Endodermal cell (in vitro differentiated cells): ENCODE measurements at regions not wholly inside any gene's neighbourhood (a gene's known extent, or its start where the extent isn't known, plus 50 kb on each side); places are given as distances from the start of the nearest gene placed in this dataset.

Source experiments
- DNase-seq: peaks from one replicate; pipeline ENCODE4 v3.0.0-alpha.2; 2017
- H3K27ac ChIP-seq: 2 replicates; pipeline ENCODE4 v1.5.1; 2013; ENCODE audit warnings: mild to moderate bottlenecking, low read depth, low read length, moderate library complexity
- H3K27me3 ChIP-seq: 2 replicates; pipeline ENCODE4 v1.6.1; 2013; ENCODE audit warnings: mild to moderate bottlenecking, low read length, moderate library complexity; ENCODE audit not compliant: insufficient read depth, control insufficient read depth, poor library complexity, severe bottlenecking
- H3K36me3 ChIP-seq: 2 replicates; pipeline ENCODE4 v1.7.0; 2013; ENCODE audit warnings: mild to moderate bottlenecking, low read length, moderate library complexity; ENCODE audit not compliant: control insufficient read depth, insufficient read depth
- H3K4me1 ChIP-seq: one replicate; pipeline ENCODE4 v1.7.0; 2013; ENCODE audit warnings: low read length; ENCODE audit not compliant: control insufficient read depth, insufficient read depth
- H3K4me3 ChIP-seq: 2 replicates; pipeline ENCODE4 v1.5.1; 2013; ENCODE audit warnings: mild to moderate bottlenecking, low read length, moderate library complexity
- H3K9ac ChIP-seq: 2 replicates; pipeline ENCODE4 v1.6.1; 2013; ENCODE audit warnings: mild to moderate bottlenecking, low read length, moderate library complexity; ENCODE audit not compliant: poor library complexity, severe bottlenecking; ENCODE audit errors: extremely low read depth
- H3K9me3 ChIP-seq: 2 replicates; pipeline ENCODE4 v1.6.1; 2013; ENCODE audit warnings: mild to moderate bottlenecking, low read length, moderate library complexity; ENCODE audit not compliant: control insufficient read depth
- H3K27ac Mint-ChIP-seq: 2 replicates; pipeline ENCODE4 v1.8.0; 2020; ENCODE audit warnings: mixed read lengths
- H3K27me3 Mint-ChIP-seq: 2 replicates; pipeline ENCODE4 v1.8.0; 2021; ENCODE audit warnings: mild to moderate bottlenecking, mixed read lengths; ENCODE audit not compliant: insufficient read depth
- H3K36me3 Mint-ChIP-seq: 2 replicates; pipeline ENCODE4 v1.8.0; 2020; ENCODE audit warnings: low read depth, mixed read lengths
- H3K4me1 Mint-ChIP-seq: 2 replicates; pipeline ENCODE4 v1.8.0; 2020; ENCODE audit warnings: mixed read lengths
- H3K4me3 Mint-ChIP-seq: 2 replicates; pipeline ENCODE4 v1.8.0; 2020; ENCODE audit warnings: mild to moderate bottlenecking, moderate library complexity, mixed read lengths
- H3K9me3 Mint-ChIP-seq: 2 replicates; pipeline ENCODE4 v1.8.0; 2020; ENCODE audit warnings: mild to moderate bottlenecking, mixed read lengths
- WGBS, 2 experiments: methylation state at CpG; one replicate each; pipeline versions ENCODE4 v1.1.5 to v1.1.7; 2013; ENCODE audit warnings: missing lambda C conversion rate in 2 of 2, mixed read lengths in 1 of 2; ENCODE audit not compliant: insufficient coverage in 1 of 2, insufficient read length in 1 of 2; 5-methylcytosine and 5-hydroxymethylcytosine counted together
- TF ChIP-seq, protein P1 (sequence below): fragments of 200-600 bp; sonication (generic); conservative IDR thresholded peaks from 2 replicates; pipeline ENCODE4 v1.5.0; 2021; ENCODE audit warnings: antibody characterized with exemption, mild to moderate bottlenecking

DNA sequence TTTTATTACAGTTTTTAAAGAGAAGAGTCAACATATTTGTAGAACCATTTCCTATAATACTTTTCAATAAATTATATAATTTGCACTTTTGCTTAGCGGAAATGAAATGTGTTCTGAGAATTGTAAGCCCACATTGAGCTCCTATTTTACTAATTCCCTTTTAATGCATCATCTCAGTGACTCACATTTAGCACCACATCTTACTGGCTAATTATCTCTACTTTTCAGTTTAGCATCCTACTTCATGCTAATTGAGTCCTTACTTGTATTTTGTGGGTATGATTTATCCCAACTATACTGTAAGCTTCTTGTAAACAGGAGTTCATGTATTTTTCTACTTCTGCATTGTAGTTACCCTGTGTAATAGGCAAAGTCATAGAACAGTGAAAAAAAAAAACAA lies 67.5 kb downstream of the TMX1 start:
- WGBS, 2 experiments, result 83 to 100% methylated on average over 1 of the region's 1 CpG
- H3K36me3 ChIP-seq, result no peaks in the 10 kb centered on the region
- Mint-ChIP-seq H3K27ac (no peak overlapping the region), H3K36me3 (no peaks in the 10 kb centered on the region), H3K27me3 (no peaks in the 10 kb centered on the region), H3K4me3 (no peak overlapping the region), H3K4me1 (no peaks in the 10 kb centered on the region), H3K9me3 (no peaks in the 10 kb centered on the region)
- TF ChIP-seq, protein P1, sequence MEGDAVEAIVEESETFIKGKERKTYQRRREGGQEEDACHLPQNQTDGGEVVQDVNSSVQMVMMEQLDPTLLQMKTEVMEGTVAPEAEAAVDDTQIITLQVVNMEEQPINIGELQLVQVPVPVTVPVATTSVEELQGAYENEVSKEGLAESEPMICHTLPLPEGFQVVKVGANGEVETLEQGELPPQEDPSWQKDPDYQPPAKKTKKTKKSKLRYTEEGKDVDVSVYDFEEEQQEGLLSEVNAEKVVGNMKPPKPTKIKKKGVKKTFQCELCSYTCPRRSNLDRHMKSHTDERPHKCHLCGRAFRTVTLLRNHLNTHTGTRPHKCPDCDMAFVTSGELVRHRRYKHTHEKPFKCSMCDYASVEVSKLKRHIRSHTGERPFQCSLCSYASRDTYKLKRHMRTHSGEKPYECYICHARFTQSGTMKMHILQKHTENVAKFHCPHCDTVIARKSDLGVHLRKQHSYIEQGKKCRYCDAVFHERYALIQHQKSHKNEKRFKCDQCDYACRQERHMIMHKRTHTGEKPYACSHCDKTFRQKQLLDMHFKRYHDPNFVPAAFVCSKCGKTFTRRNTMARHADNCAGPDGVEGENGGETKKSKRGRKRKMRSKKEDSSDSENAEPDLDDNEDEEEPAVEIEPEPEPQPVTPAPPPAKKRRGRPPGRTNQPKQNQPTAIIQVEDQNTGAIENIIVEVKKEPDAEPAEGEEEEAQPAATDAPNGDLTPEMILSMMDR, result no peak
- no peak overlapping the region for H3K9ac ChIP-seq
- no peaks in the 10 kb centered on the region for H3K4me1 ChIP-seq
- H3K9me3 ChIP-seq, result no peaks in the 10 kb centered on the region
- H3K27ac ChIP-seq, result no peak overlapping the region
- DNase-seq, result no peak
- no peak overlapping the region for H3K4me3 ChIP-seq
- H3K27me3 ChIP-seq, result no peaks in the 10 kb centered on the region

DNA sequence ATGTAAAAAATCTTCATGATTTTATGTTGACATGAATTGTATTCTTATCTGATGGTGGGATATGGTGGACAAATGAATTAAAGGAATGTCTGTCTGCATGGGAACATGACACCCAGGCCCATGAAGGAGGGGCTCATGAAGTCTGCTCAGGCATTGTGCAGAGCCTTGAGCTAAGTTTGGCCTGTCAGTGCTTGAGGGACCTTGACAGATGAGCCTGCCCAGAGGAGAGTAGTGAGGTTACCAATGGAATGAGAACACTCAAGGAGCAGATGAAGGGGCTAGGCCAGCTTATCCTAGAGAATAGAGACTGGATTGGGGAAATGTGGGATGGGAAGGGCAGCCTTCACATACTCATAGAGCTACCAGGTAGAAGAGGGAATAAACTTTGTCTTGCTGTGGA lies 68.8 kb downstream of the TMX1 start:
- no peak overlapping the region for H3K27ac ChIP-seq

DNA sequence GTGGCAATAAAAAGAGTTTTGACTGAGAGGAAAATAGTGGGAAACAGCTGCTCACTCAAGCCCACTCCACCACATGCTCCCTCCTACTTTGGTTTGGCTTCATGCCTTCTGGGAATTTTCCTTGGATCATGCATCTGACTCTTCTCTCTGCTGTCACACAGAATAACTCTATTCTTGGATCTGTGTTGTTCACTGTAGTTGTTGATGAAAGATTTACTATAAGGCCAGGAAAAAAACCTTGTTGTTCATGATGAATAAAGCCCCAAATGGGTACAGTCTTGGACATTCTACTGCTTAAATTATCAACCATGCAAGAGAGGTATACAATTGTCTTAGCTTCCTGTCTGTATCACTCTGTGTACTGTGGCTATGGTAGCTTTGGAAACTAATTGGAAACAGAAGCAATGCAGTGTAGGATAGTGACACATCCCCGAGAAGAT lies 70.5 kb downstream of the TMX1 start:
- TF ChIP-seq, protein P1, result no peak
- no peaks in the 10 kb centered on the region for H3K4me1 Mint-ChIP-seq
- no peaks in the 10 kb centered on the region for H3K36me3 ChIP-seq
- no peak overlapping the region for H3K27ac ChIP-seq
- H3K4me3 Mint-ChIP-seq, result no peak overlapping the region
- no peaks in the 10 kb centered on the region for H3K27me3 ChIP-seq
- H3K4me1 ChIP-seq, result no peaks in the 10 kb centered on the region
- no peak overlapping the region for H3K27ac Mint-ChIP-seq
- no peaks in the 10 kb centered on the region for H3K27me3 Mint-ChIP-seq
- no peaks in the 10 kb centered on the region for H3K9me3 ChIP-seq
- no peak overlapping the region for H3K9ac ChIP-seq
- no peaks in the 10 kb centered on the region for H3K9me3 Mint-ChIP-seq
- no peaks in the 10 kb centered on the region for H3K36me3 Mint-ChIP-seq
- WGBS, 2 experiments, result 86% methylated on average over 1 of the region's 1 CpG; no CpG with 5 or more reads in 1 of the 2 experiments
- no peak for DNase-seq
- no peak overlapping the region for H3K4me3 ChIP-seq

More for the DNA sequence above, 68.8 kb downstream of the TMX1 start:
- Histone ChIP-seq H3K9ac (no peak overlapping the region), H3K4me3 (no peak overlapping the region), H3K9me3 (no peaks in the 10 kb centered on the region), H3K4me1 (no peaks in the 10 kb centered on the region), H3K36me3 (no peaks in the 10 kb centered on the region), H3K27me3 (no peaks in the 10 kb centered on the region)
- no peaks in the 10 kb centered on the region for H3K27me3 Mint-ChIP-seq
- H3K4me3 Mint-ChIP-seq, result no peak overlapping the region
- no peaks in the 10 kb centered on the region for H3K36me3 Mint-ChIP-seq
- H3K9me3 Mint-ChIP-seq, result no peaks in the 10 kb centered on the region
- H3K27ac Mint-ChIP-seq, result no peak overlapping the region
- TF ChIP-seq, protein P1, result no peak
- no peaks in the 10 kb centered on the region for H3K4me1 Mint-ChIP-seq
- no peak for DNase-seq
